DMS153 treated with DMSO at 0.1 percent for 48 hours (cell line): ENCODE measurements at regions not wholly inside any gene's neighbourhood (a gene's known extent, or its start where the extent isn't known, plus 50 kb on each side); places are given as distances from the start of the nearest gene placed in this dataset.

ENCODE experiments used
- DNase-seq: peaks from one replicate; lab custom pipeline; 2025; ENCODE audit not compliant: unreplicated experiment; lab: John Stamatoyannopoulos, UW

GRCh38 chr2:58293056-58293455 lies 51.9 kb upstream of the FANCL start:
- DNase-seq = no peak

GRCh38 chr2:58291726-58292438 lies 50.8 kb upstream of the FANCL start:
- peak; percentile 35 for DNase-seq
